ENCODE measurements at regions not wholly inside any gene's neighbourhood (a gene's known extent, or its start where the extent isn't known, plus 50 kb on each side); places are given as distances from the start of the nearest gene placed in this dataset.
"Not testable (repeated sequence)": the region's sequence is repeated elsewhere in the genome, so short reads cannot be mapped to it uniquely, and the experiment has no call there.

DNA sequence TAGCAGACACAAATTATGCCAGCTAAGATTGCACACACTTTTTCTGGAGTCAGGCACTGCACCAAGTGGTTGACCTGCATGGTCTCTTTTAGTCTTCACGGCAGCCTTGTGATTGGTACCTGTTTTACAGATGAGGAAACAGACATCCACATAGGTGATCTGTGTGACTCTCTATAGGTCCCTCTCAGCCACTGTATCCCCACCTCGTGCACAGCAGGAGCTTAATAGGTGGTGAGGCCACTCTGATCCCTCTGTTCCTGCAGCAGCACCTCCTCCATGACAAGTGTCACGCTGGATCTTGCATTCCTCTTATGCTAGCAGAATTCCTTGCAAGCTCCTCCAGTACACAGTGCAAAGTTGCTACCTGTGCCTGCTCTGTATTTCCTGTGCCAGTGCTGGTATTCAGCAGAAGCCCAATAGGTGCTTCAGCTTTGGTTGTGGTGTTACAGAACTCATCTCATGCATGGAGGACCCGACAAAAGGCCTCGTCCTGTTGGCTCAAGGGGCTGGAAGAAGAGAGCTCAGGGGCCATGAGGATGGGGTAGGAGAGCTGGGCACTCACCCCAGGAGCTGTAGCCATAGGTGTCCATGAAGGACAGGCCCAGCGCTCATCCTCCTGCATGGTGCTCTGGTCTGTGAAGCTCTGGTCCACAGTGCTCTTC lies 546.7 kb downstream of the PTPRU start:
- no peak for DNase-seq (ENCODE audit: low read depth in 2 of 2)

DNA sequence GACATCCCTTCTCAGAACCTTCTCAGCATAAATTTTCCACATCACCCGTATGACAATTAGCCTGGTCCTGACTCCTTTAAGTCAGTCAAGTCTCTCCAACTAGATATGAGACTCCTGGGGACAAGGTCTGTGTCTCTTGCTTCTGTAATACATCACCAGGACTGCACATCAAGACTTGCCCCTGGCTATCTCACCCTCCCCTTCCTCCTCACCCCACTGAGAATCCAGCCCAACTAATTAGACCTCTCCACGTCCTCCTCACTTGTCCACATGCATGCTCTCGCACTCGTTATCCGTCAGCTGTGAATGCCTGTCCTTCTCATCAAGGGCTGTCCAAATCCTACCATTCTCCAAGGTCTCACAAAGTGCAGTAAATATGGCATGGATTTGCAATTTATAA lies 542.8 kb downstream of the PTPRU start:
- DNase-seq (ENCODE audit: low read depth in 2 of 2): no peak

DNA sequence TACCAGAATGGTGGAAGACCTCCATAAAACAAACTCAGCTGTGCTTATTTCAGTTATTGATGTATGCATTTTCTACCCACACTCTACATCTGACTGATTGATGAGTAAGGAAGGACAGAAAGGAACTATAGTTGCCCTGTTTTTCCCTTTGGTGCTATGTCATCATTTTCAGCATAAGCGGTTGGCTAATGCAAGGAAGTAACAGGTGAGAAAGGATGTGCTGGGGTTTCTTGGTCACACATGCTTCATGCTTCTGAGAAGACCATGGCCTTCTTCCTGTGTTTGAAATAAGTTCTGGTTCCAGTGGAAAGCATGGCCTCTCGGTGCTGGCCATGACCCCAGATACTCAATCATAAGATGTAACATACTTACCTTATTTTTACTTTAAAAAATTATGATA lies 541.2 kb downstream of the PTPRU start:
- no peak for DNase-seq (ENCODE audit: low read depth in 2 of 2)

DNA sequence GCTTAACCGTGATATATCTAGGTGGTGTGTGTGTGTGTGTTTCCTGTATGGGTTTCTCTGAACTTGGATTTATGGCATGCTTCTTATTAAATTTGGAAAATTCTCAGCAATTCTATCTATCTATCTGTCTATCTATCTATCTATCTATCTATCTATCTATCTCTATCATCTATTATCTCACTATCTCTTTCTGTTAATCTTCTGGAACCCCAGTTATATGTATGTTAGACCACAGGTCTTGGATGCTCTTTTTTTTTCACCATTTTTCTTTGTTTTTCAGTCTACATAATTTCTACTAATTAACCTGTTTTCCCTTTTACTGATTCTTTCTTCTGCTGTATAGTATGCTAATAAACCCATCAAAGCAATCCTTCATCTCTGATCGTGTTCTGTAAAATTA lies 538.0 kb downstream of the PTPRU start:
- no peak for DNase-seq (ENCODE audit: low read depth in 2 of 2)

DNA sequence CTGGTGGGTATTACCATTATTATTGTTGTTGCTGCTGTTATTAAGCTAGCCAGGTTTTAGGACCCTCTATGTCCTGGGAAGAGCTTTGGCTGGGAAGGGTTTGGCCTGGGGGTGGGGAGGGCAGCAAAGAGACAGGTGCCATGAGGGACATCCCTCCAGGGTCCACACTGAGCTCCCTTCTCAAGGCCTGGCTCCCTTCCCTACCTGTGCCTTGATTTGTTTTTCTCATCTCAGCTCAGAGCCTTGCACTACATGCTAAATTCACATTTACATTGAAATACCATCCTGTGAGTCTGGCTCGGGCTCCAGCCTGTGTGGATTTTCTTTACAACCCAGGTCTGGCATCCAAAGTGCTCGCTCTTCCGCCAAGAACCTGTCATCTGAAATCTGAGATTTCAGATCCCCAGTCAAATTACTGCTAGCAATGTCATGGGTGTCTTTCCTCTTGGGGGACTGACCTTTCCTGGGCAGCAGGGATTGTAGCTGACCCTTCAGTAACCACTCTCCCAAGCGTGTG lies 536.3 kb downstream of the PTPRU start:
- no peak for DNase-seq (ENCODE audit: low read depth in 2 of 2)

DNA sequence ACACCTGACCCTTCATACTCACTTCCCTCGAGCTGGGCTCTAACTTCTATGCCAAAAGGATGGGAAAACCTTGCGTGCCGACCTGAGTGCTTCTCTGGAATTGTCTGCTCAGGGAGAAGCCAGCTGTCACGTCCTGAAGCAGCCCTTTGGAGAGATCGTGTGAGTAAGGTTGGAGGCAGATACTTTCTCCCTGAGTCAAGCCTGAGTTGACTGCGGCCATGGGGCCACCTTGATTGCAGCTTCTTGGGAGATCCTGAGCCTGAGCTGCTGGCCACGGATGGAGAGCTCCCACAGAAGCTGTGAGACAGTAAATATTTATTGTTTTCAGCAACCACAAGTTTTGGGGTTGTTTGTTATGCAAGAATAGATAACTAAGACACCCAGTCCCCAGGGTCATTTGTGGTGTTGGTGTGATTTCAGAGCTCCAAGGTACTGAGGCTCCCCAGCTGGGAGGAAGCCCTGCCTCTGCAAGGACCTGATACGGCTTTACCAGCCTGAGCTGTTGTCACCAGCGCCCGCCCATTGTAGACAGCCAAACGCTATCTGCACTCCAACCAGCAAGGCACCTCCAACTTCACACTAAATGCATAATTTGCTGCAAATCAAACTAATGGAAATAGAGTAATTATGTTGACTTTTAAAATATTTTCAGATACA lies 531.6 kb downstream of the PTPRU start:
- DNase-seq (ENCODE audit: low read depth in 2 of 2): no peak

DNA sequence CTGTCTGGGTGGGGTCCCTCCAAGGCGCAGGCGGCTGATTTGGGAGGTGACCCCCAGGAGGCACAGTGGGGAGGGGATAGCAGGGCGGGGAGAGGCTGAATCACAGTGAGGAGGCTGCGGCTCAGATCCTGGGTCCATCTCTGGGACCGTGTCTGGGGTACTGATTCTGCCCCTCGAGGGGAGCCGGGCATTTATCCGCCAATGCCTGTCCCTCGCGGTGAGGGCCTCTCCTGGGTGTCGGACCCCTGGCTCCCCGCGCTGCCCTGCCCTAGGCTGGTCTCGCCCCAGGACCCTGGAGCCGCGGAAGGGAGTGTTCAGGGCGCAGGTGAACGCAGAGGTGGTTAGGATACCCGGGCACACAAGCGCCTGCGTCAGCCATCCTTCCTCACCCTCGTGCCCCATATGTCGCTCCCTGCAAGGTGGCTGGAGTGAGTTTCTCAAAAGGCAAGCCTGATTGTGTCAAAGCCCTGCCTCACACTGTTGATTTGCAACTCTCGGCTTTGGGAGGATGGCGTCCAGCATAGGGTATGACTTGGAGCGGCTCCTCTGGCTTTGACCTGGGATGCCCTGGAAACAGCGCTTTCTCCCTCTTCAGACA lies 530.9 kb downstream of the PTPRU start:
- DNase-seq (ENCODE audit: low read depth in 2 of 2): no peak

DNA sequence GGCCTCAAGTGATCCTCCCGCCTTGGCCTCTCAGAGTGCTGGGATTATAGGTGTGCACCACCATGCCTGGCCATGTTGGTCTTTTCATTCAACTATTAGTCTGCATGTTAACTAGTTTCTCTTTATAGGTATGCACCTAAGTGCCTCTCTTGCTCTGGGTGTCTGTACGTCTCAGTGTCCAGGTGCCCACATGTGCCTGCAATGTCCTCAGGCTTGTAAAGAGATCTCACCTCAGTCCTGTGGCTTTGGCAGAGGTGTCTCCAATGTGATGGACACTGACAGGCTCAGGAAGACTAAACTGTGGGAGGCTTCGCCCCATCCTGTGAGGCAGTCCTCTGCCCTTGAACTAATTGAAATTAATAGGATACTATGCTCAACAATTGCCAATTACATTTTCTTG lies 526.3 kb downstream of the PTPRU start:
- DNase-seq (ENCODE audit: low read depth in 2 of 2): no peak

DNA sequence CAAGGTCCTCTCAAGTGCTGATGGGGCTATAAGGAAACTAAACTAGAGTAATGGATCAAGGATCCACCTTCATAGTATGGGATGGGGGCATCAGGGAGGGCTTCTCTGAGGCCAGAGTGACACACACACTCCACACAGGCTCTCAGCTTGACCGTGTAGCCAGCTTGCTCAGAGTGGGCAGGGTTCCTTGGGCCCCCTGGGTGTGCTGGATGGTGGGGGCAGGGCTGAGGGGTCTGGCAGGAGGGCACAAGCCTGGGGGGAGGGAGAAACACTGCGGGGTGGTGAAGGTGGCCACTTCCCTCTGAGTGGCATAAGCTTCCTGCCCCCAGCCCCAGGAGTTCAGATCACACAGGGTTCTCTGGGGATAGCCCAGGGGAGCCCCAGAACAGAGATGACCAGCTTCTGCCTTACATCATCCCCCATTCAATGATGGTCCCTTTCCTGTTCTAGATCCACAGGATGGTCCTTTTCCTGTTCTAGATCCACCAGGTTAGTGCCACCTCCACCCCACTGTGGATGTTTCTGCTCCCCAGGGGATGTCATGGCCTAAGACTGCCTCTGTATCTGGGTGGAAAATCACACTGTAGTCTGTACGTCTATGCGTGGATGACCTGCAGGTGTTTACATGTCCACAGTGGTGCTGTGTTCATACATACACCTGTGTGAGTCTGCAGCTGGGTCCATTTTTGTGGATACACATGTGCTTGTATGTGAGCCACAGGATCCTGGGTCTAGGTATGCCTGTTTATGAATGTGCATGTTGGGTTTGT lies 525.0 kb downstream of the PTPRU start:
- DNase-seq (ENCODE audit: low read depth in 2 of 2): no peak

DNA sequence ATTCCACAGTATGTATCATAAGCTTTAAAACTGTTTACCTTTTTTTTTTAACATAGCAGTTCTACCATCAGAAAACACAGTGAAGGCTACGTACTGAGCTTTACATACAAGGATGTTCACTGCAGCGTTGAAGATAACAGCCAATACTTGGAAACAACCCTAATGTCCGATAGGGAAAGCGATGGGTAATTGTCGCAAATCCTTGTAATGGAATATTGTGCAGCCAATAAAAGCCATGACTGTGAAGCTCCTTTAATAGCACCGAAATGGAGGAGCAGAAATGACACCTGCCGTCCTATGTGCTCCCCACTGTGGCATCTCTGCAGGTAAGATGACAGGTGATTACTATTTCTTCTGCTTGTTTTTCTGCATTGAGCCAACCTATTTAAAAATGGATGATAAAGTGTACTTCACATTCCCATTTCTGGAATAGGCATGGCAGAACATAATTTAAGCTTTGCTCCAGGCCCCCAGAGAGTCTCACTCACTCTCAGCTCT lies 523.8 kb downstream of the PTPRU start:
- DNase-seq (ENCODE audit: low read depth in 2 of 2): no peak

DNA sequence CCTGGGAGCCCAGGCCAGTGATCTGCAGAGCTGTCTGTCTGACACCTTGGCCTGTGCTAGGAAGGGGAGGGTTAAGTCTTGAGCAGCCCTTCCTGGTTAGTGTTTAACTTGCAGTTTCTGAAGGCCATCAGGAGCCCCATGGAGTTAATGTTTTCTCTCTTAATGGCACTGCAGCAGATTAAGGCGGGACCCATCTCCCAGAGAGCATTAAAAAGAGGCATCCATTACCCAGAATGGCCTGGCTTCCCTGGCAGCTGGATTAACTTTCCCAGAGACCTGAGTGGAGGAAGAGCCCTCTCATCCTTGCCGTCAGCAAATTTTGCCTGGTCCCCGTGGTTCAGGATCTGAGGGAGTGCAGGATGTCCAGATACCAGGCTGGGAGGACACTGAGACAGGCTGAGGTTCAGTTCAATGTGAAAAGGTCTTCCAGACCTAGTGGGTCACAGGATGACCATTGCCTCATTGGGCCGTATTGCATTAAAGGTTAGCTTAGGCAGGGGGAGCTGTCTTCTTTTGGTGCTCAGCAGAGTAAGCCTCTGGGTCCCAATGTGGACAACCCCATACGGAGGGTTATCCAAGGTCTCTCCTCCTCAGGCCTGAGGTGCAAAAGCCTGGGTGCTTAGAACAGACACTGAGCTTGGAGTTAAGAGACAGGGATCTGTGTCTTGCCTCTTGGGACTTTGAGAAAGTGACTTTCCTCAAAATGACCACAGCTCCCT lies 522.6 kb downstream of the PTPRU start:
- DNase-seq (ENCODE audit: low read depth in 2 of 2): no peak

DNA sequence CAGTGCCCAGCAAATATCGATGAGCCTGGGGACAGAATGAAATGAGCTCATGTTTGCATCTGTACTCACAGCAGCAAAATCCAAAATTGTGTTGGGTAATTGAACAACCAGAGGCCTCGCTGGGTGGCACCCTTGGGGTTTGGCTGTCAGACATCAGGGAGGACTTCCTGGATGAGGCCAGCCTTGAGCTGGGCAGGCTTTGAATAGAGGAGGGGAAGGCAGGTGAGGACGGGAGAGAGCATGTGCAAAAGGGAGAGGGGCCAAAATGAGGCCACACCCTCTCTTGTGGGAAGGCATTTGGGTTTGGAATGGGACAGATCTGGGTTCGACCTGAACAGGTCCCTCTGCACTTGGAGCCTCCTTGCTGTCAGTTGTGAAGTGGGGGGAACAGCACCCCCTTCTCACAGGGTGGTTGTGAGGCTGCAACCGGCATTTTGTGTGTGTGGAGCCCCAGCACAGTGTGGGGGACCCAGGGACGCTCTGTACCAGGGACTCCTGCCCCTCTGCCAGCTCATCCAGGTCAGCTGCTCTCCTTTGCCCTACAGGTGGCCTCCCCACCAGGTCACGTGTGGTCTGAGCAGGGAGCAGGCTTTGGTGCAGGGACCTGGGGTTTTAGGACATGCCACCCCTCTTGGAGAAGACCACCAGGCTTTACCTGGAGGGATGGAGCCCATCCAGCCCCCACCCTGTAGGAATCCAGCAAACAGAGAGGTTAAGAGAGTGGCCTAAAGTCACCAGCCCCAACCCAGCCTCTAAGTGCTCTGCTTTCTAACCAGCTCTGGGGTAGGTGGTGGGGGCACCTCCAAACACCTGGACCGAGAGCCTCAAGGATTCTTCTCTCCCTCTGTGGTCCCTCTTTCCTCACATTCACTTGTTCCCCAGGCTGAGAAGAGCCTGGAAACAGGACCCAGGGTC lies 521.8 kb downstream of the PTPRU start:
- no peak for DNase-seq (ENCODE audit: low read depth in 2 of 2)

DNA sequence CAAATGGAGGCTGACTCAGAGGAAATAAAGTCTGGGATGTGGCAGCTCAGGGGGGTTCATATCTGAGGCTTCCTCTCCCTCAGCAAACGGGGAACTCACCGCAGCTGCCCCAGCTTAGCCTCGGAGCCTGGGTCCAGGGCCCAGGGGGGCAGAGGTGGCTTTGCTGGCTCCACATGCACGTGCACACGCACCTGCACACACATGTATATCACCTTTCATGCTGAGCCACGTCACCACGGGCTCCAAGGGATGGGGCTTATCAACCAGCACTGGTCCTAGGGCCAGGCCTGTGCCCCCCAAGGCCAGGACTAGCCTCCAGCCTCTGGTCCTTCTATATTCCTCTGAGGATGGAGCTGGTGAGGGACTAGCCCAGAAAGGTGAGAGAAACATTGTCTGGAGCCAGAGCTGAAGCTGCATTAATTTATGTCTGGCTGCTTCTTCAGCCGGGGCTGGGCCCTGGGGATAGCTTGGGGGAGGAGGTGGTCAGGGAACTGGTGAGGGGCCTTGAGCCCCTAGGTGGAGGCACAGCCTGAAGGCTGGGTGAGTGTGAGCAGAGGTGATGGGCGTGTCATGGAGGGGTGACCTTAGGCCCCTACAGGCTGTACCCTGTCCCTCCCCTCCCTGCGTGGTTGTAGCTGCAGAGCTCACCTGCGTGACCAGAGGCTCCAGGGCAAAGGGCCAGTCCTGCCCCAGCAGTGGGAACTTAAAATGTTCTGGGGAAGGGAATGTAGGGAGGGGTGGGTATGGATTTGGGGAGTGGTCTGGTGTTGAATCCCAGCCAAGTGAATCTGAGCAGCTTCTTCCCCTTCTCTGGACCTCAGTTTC lies 520.8 kb downstream of the PTPRU start:
- no peak for DNase-seq (ENCODE audit: low read depth in 2 of 2)

DNA sequence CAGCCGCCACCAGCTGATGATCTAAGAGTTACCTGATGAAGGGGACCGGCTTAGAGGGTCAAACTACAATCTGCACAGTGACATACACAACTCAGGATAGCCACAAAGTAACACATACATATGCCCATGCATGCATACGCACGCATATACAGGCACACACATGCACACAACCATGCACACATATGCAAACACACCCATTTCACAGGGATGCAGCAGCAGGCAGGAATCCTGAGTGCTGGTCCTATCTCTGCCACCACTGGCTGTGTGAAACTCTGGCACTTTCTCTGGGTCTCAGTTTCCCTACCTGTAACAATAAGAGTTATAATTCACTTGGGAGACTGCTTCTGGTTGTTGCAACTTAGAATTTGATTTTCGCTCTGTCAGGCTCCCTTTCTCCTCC lies 520.2 kb downstream of the PTPRU start:
- no peak for DNase-seq (ENCODE audit: low read depth in 2 of 2)

DNA sequence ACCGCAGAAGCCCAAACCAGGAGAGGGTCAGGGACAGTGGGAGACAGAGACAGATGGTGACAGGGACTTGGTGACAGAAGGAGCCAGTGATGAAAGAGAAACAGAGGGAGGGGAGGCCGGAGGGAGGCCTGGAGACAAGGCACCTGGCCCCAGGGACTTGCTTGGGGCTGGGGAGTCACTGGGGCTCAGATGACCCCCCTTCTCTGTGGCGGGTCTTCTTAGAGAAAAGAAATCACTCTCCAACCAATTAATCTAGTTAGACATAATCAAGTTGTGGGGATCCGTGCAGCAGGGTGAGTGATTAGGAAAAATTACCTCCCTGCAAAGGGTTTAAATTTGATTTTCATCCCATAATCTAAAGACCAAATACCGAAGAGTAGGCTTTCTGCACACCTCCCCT lies 519.8 kb downstream of the PTPRU start:
- no peak for DNase-seq (ENCODE audit: low read depth in 2 of 2)

DNA sequence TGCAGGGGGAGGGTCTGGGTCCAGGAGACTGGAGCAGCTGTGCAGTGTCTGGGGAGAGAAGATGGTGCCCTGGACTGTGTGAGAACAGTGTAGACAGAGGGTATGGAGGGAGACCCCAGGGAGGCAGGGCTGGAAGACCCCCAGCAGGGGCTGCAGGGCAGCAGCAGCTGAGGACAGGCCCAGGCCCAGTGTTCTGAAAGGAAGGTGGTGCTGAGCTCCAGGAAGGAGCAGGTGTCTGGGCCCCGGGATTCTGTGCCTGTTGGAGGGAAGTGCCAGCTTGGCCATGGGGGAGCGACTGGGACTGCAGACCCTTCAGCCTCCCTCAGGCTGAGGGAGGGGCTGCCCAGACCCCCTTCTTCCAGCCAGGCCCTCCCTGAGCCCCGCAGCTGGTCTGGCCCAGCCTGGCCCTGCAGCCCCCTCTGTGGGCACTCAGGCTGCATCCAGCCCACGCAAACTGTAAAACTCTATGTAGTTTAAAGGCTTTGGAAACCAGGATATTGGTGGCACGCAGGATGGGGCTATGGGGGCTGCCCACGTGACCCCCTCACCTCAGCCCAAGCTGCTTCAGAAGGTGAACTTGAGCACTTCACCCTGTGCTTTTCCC lies 519.2 kb downstream of the PTPRU start:
- not testable (repeated sequence) for DNase-seq (ENCODE audit: low read depth in 2 of 2)

DNA sequence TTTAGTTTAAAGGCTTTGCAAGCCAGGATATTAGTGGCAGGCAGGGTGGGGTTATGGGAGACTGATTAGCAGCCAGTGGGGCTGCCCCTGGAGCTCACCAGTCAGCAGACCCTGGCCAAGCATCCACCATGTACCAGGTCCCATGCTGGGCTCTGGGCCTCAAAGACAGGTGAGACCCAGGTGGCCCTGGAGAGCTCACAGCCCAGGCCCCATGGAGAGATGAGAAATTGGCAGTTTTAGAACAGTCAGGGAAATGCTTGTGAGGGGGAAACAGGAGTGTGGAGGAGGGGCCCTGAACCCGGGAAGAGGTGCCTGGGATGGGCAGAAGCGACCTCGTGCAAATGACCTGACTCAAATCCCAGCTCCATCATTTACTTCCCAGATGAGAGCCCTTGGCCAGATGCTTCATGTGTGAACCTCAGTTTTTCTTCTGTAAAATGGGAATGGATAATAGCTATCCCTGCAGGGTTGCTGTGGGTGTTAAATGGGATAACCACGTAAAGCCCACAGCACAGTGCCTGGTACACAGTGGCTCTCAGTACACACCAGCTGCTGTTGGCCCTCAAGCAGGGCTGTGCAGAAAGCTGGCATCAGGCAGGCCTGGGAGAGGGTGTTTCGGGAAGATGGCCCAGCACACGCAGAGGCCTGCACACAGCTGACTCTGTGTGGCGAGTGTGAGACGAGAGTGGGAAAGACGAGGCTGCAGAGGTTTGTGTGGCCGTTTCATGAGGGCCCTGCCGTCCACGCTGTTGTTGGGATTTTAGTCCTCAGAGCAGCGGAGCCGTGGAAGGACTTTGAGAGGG lies 518.5 kb downstream of the PTPRU start:
- no peak for DNase-seq (ENCODE audit: low read depth in 2 of 2)

All from stimulated activated CD4-positive, alpha-beta T cell treated with anti-CD3 and anti-CD28 coated beads, Interleukin-15, amount 100 ng/mL, for 48 hours (primary cell).